HEK293 (cell line): ENCODE measurements at regions not wholly inside any gene's neighbourhood (a gene's known extent, or its start where the extent isn't known, plus 50 kb on each side); places are given as distances from the start of the nearest gene placed in this dataset.

Source experiments
- CTCF ChIA-PET: fragments of 350-600 bp; formaldehyde crosslinking; extraction: SDS; loops from one replicate; lab custom pipeline; 2021; ENCODE audit warnings: antibody characterized with exemption; lab: Yijun Ruan, JAX
- POLR2A ChIA-PET: fragments of 300-600 bp; formaldehyde crosslinking; extraction: SDS; loops from one replicate; lab custom pipeline; 2020; ENCODE audit warnings: antibody characterized with exemption, inconsistent platforms; lab: Yijun Ruan, JAX
- H3K27ac ChIP-seq: fragments of 200-500 bp; sonication (Bioruptor generic); 2 replicates; pipeline ENCODE4 v1.5.1; 2014; ENCODE audit warnings: low read depth, low read length, control low read depth, inconsistent platforms; ENCODE audit errors: extremely low read depth
- H3K36me3 ChIP-seq, 2 experiments: fragments of 200-500 bp in 1 of 2; sonication (Bioruptor generic) in 1 of 2; 1 replicate in 1 of 2; 2 replicates in 1 of 2; pipeline ENCODE4 v1.5.1; 2014 to 2017; ENCODE audit warnings: inconsistent platforms in 2 of 2, low read length in 2 of 2; ENCODE audit not compliant: control insufficient read depth in 2 of 2, insufficient read depth in 1 of 2
- H3K4me1 ChIP-seq: fragments of 200-500 bp; sonication (Bioruptor generic); 2 replicates; pipeline ENCODE4 v1.5.1; 2014; ENCODE audit warnings: mild to moderate bottlenecking, low read length, inconsistent platforms; ENCODE audit not compliant: control insufficient read depth, insufficient read depth
- H3K4me3 ChIP-seq: 2 replicates; pipeline ENCODE4 v1.5.1; 2011; ENCODE audit warnings: low read depth, mild to moderate bottlenecking, control low read depth, low read length, moderate library complexity
- H3K9me3 ChIP-seq: fragments of 200-500 bp; sonication (Bioruptor generic); 2 replicates; pipeline ENCODE4 v1.5.1; 2014; ENCODE audit warnings: low read depth, low read length, inconsistent platforms; ENCODE audit not compliant: control insufficient read depth, insufficient read depth
- BCL11B ChIP-seq: fragments of 450-650 bp; formaldehyde crosslinking; IDR thresholded peaks from 2 replicates; pipeline ENCODE4 v1.5.1; 2016; ENCODE audit warnings: low read depth, missing biosample characterization, missing genetic modification characterization
- GLI2 ChIP-seq: fragments of 450-650 bp; formaldehyde crosslinking; IDR thresholded peaks from 2 replicates; pipeline ENCODE4; 2017; ENCODE audit warnings: missing biosample characterization, missing genetic modification characterization, low read depth, borderline replicate concordance
- GLI4 ChIP-seq: fragments of 450-650 bp; formaldehyde crosslinking; IDR thresholded peaks from 2 replicates; pipeline ENCODE4 v1.5.1; 2016; ENCODE audit warnings: missing biosample characterization, missing genetic modification characterization
- KLF16 ChIP-seq: fragments of 450-650 bp; formaldehyde crosslinking; IDR thresholded peaks from 2 replicates; pipeline ENCODE4 v1.5.1; 2017; ENCODE audit warnings: missing biosample characterization, missing genetic modification characterization
- OSR2 ChIP-seq: fragments of 450-650 bp; formaldehyde crosslinking; IDR thresholded peaks from 2 replicates; pipeline ENCODE4 v1.5.1; 2016; ENCODE audit warnings: missing biosample characterization, missing genetic modification characterization
- SALL2 ChIP-seq: fragments of 450-650 bp; formaldehyde crosslinking; IDR thresholded peaks from 2 replicates; pipeline ENCODE4 v1.5.0; 2017; ENCODE audit warnings: missing biosample characterization, mild to moderate bottlenecking, missing genetic modification characterization, borderline replicate concordance
- SP7 ChIP-seq: fragments of 450-650 bp; formaldehyde crosslinking; IDR thresholded peaks from 2 replicates; pipeline ENCODE4 v1.5.1; 2016; ENCODE audit warnings: missing biosample characterization, missing genetic modification characterization
- YY2 ChIP-seq: fragments of 450-650 bp; formaldehyde crosslinking; IDR thresholded peaks from 2 replicates; pipeline ENCODE4 v1.5.1; 2016; ENCODE audit warnings: missing biosample characterization, missing genetic modification characterization
- ZNF10 ChIP-seq: fragments of 450-650 bp; formaldehyde crosslinking; IDR thresholded peaks from 2 replicates; pipeline ENCODE4 v1.5.1; 2017; ENCODE audit warnings: missing biosample characterization, missing genetic modification characterization
- ZNF133 ChIP-seq: fragments of 450-650 bp; formaldehyde crosslinking; IDR thresholded peaks from 2 replicates; pipeline ENCODE4 v1.5.1; 2016; ENCODE audit warnings: missing biosample characterization, missing genetic modification characterization
- ZNF184 ChIP-seq: fragments of 450-650 bp; IDR thresholded peaks from 2 replicates; pipeline ENCODE4 v1.5.1; 2018; ENCODE audit warnings: missing biosample characterization, mild to moderate bottlenecking, missing genetic modification characterization
- ZNF239 ChIP-seq: fragments of 450-650 bp; formaldehyde crosslinking; IDR thresholded peaks from 2 replicates; pipeline ENCODE4 v1.5.1; 2016; ENCODE audit warnings: missing biosample characterization, missing genetic modification characterization
- ZNF302 ChIP-seq: fragments of 450-650 bp; formaldehyde crosslinking; IDR thresholded peaks from 2 replicates; pipeline ENCODE4 v1.5.1; 2016; ENCODE audit warnings: missing biosample characterization, missing genetic modification characterization, low read depth
- ZNF366 ChIP-seq: fragments of 450-650 bp; formaldehyde crosslinking; conservative IDR thresholded peaks from 2 replicates; pipeline ENCODE4 v1.5.1; 2016; ENCODE audit warnings: missing biosample characterization, missing genetic modification characterization
- ZNF501 ChIP-seq: fragments of 450-650 bp; formaldehyde crosslinking; IDR thresholded peaks from 2 replicates; pipeline ENCODE4 v1.5.1; 2016; ENCODE audit warnings: missing biosample characterization, missing genetic modification characterization
- ZNF621 ChIP-seq: fragments of 450-650 bp; formaldehyde crosslinking; IDR thresholded peaks from 2 replicates; pipeline ENCODE4 v1.5.1; 2017; ENCODE audit warnings: missing biosample characterization, missing genetic modification characterization
- ZNF670 ChIP-seq: fragments of 450-650 bp; formaldehyde crosslinking; IDR thresholded peaks from 2 replicates; pipeline ENCODE4 v1.5.1; 2016; ENCODE audit warnings: missing biosample characterization, missing genetic modification characterization, low read depth
- ZNF785 ChIP-seq: fragments of 450-650 bp; formaldehyde crosslinking; IDR thresholded peaks from 2 replicates; pipeline ENCODE4 v1.5.1; 2016; ENCODE audit warnings: missing biosample characterization, missing genetic modification characterization
- ZNF791 ChIP-seq: fragments of 450-650 bp; formaldehyde crosslinking; IDR thresholded peaks from 2 replicates; pipeline ENCODE4 v1.5.1; 2016; ENCODE audit warnings: missing biosample characterization, missing genetic modification characterization
- ZSCAN23 ChIP-seq: fragments of 450-650 bp; formaldehyde crosslinking; IDR thresholded peaks from 2 replicates; pipeline ENCODE4 v1.5.1; 2016; ENCODE audit warnings: missing biosample characterization, missing genetic modification characterization
- TF ChIP-seq, protein P1 (sequence below): fragments of 450-650 bp; formaldehyde crosslinking; IDR thresholded peaks from 2 replicates; pipeline ENCODE4 v1.5.1; 2016; ENCODE audit warnings: missing biosample characterization, missing genetic modification characterization
- TF ChIP-seq, protein P2 (sequence below): sonication (generic); formaldehyde crosslinking; IDR thresholded peaks from 2 replicates; pipeline ENCODE4 v1.8.1; 2022; ENCODE audit warnings: mild to moderate bottlenecking, moderate library complexity, missing genetic modification reagents
- TF ChIP-seq, protein P3 (sequence below): fragments of 450-650 bp; formaldehyde crosslinking; IDR thresholded peaks from 2 replicates; pipeline ENCODE4; 2016; ENCODE audit warnings: missing biosample characterization, missing genetic modification characterization
- TF ChIP-seq, protein P4 (sequence below): fragments of 450-650 bp; formaldehyde crosslinking; IDR thresholded peaks from 2 replicates; pipeline ENCODE4 v1.5.1; 2016; ENCODE audit warnings: missing biosample characterization, missing genetic modification characterization
- TF ChIP-seq, protein P5 (sequence below): fragments of 450-650 bp; formaldehyde crosslinking; IDR thresholded peaks from 2 replicates; pipeline ENCODE4 v1.5.1; 2016; ENCODE audit warnings: missing biosample characterization, missing genetic modification characterization
- TF ChIP-seq, protein P6 (sequence below): fragments of 450-650 bp; formaldehyde crosslinking; IDR thresholded peaks from 2 replicates; pipeline ENCODE4 v1.5.0; 2017; ENCODE audit warnings: missing biosample characterization, missing genetic modification characterization, borderline replicate concordance

DNA sequence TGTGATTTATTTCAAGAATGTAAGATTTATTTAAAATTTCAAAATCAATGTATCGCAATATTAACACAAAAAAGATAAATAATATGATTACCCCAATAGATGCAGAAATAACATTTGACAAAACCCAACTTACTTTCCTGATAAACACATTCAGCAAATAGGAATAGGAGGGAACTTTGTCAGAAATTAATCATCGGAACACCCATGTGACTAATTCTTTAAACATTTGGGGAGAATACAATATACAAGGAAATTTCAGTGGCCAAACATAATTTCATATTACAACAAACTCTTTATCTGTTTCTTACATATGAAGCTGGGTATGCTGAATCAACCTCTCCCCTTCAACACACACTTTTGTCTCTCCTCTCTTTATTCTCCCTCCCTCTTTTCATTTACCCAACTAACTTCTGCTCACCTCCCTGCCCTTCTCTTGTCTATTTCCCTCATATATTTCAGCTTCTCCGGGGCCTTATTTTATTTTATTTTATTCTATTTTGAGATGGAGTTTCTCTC, 309.6 kb upstream of the CNTNAP5 start (continued):
- TF ChIP-seq ZNF184 (tag by site-specific recombination): no peak
- TF ChIP-seq ZNF10 (tag by site-specific recombination): no peak
- no peak for TF ChIP-seq KLF16 (tag by site-specific recombination)
- no peak for TF ChIP-seq ZNF621 (tag by site-specific recombination)
- no peak for TF ChIP-seq GLI4 (tag by site-specific recombination)
- no peak for TF ChIP-seq ZNF670
- no peak for TF ChIP-seq ZNF366 (tag by site-specific recombination)
- TF ChIP-seq ZNF239: no peak
- TF ChIP-seq, protein P1, sequence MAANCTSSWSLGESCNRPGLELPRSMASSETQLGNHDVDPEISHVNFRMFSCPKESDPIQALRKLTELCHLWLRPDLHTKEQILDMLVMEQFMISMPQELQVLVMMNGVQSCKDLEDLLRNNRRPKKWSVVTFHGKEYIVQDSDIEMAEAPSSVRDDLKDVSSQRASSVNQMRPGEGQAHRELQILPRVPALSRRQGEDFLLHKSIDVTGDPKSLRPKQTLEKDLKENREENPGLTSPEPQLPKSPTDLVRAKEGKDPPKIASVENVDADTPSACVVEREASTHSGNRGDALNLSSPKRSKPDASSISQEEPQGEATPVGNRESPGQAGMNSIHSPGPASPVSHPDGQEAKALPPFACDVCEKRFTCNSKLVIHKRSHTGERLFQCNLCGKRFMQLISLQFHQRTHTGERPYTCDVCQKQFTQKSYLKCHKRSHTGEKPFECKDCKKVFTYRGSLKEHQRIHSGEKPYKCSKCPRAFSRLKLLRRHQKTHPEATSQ: no peak
- TF ChIP-seq SALL2 (tag by site-specific recombination): no peak
- TF ChIP-seq, protein P2, sequence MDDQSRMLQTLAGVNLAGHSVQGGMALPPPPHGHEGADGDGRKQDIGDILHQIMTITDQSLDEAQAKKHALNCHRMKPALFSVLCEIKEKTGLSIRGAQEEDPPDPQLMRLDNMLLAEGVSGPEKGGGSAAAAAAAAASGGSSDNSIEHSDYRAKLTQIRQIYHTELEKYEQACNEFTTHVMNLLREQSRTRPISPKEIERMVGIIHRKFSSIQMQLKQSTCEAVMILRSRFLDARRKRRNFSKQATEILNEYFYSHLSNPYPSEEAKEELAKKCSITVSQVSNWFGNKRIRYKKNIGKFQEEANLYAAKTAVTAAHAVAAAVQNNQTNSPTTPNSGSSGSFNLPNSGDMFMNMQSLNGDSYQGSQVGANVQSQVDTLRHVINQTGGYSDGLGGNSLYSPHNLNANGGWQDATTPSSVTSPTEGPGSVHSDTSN (CRISPR knock-in tag): no peak

DNA sequence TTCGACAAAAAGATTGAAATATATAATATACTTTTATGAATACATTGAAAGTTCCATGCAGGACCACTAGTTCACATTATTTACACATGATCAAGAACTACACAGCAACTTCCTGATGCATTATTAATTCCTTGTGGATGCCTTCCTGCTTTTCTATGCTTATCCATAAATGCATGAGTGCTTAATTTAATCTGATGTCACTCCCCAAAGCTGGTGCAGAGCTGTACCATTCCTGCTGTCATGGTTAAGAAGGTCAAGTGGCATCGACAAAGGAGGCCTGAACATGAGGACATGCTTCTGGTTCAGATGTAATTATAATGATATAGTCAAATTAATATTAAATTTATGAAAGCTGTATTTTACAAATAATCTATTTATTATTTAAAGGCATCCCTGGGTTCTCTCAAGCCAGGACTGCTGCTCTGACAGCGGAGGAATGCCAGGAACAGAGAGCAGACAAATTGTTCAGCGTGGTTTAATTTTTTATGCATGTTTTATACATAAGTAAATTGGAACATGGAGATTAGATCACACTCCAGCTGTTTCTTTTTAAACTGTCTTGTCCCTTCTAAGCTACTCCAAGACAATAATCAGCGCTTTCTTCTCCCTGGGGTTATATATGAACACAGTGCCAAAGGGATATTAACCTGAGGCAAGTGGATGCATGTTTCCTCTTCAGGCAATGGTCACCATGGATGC, 307.3 kb upstream of the CNTNAP5 start:
- Histone ChIP-seq H3K4me3 (no peak overlapping the region), H3K9me3 (no peaks in the 10 kb centered on the region), H3K36me3 (no peaks in the 10 kb centered on the region), H3K4me1 (no peaks in the 10 kb centered on the region), H3K27ac (no peak overlapping the region)
- ChIA-PET CTCF (no interaction called here), POLR2A (no interaction called here)
- TF ChIP-seq ZNF501 (tag by site-specific recombination) (no peak), OSR2 (no peak), ZNF133 (tag by site-specific recombination) (no peak), ZNF302 (no peak), SP7 (tag by site-specific recombination) (no peak), BCL11B (tag by site-specific recombination) (no peak), ZSCAN23 (tag by site-specific recombination) (no peak), ZNF785 (tag by site-specific recombination) (no peak), GLI2 (no peak), ZNF791 (no peak), YY2 (tag by site-specific recombination) (no peak)
- TF ChIP-seq, protein P3, sequence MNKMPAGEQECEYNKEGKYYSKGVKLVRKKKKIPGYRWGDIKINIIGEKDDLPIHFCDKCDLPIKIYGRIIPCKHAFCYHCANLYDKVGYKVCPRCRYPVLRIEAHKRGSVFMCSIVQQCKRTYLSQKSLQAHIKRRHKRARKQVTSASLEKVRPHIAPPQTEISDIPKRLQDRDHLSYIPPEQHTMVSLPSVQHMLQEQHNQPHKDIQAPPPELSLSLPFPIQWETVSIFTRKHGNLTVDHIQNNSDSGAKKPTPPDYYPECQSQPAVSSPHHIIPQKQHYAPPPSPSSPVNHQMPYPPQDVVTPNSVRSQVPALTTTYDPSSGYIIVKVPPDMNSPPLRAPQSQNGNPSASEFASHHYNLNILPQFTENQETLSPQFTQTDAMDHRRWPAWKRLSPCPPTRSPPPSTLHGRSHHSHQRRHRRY: no peak
- TF ChIP-seq, protein P4, sequence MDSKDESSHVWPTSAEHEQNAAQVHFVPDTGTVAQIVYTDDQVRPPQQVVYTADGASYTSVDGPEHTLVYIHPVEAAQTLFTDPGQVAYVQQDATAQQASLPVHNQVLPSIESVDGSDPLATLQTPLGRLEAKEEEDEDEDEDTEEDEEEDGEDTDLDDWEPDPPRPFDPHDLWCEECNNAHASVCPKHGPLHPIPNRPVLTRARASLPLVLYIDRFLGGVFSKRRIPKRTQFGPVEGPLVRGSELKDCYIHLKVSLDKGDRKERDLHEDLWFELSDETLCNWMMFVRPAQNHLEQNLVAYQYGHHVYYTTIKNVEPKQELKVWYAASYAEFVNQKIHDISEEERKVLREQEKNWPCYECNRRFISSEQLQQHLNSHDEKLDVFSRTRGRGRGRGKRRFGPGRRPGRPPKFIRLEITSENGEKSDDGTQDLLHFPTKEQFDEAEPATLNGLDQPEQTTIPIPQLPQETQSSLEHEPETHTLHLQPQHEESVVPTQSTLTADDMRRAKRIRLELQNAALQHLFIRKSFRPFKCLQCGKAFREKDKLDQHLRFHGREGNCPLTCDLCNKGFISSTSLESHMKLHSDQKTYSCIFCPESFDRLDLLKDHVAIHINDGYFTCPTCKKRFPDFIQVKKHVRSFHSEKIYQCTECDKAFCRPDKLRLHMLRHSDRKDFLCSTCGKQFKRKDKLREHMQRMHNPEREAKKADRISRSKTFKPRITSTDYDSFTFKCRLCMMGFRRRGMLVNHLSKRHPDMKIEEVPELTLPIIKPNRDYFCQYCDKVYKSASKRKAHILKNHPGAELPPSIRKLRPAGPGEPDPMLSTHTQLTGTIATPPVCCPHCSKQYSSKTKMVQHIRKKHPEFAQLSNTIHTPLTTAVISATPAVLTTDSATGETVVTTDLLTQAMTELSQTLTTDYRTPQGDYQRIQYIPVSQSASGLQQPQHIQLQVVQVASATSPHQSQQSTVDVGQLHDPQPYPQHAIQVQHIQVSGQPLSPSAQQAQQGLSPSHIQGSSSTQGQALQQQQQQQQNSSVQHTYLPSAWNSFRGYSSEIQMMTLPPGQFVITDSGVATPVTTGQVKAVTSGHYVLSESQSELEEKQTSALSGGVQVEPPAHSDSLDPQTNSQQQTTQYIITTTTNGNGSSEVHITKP (tag by site-specific recombination): no peak
- TF ChIP-seq, protein P5, sequence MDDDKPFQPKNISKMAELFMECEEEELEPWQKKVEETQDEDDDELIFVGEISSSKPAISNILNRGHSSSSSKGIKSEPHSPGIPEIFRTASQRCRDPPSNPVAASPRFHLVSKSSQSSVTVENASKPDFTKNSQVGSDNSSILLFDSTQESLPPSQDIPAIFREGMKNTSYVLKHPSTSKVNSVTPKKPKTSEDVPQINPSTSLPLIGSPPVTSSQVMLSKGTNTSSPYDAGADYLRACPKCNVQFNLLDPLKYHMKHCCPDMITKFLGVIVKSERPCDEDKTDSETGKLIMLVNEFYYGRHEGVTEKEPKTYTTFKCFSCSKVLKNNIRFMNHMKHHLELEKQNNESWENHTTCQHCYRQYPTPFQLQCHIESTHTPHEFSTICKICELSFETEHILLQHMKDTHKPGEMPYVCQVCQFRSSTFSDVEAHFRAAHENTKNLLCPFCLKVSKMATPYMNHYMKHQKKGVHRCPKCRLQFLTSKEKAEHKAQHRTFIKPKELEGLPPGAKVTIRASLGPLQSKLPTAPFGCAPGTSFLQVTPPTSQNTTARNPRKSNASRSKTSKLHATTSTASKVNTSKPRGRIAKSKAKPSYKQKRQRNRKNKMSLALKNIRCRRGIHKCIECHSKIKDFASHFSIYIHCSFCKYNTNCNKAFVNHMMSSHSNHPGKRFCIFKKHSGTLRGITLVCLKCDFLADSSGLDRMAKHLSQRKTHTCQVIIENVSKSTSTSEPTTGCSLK (tag by site-specific recombination): no peak
- TF ChIP-seq, protein P6, sequence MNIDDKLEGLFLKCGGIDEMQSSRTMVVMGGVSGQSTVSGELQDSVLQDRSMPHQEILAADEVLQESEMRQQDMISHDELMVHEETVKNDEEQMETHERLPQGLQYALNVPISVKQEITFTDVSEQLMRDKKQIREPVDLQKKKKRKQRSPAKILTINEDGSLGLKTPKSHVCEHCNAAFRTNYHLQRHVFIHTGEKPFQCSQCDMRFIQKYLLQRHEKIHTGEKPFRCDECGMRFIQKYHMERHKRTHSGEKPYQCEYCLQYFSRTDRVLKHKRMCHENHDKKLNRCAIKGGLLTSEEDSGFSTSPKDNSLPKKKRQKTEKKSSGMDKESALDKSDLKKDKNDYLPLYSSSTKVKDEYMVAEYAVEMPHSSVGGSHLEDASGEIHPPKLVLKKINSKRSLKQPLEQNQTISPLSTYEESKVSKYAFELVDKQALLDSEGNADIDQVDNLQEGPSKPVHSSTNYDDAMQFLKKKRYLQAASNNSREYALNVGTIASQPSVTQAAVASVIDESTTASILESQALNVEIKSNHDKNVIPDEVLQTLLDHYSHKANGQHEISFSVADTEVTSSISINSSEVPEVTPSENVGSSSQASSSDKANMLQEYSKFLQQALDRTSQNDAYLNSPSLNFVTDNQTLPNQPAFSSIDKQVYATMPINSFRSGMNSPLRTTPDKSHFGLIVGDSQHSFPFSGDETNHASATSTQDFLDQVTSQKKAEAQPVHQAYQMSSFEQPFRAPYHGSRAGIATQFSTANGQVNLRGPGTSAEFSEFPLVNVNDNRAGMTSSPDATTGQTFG: no peak
